ENCODE measurements at regions not wholly inside any gene's neighbourhood (a gene's known extent, or its start where the extent isn't known, plus 50 kb on each side); places are given as distances from the start of the nearest gene placed in this dataset.

GRCh38 chr11:70883323-70883940 is 368.9 kb downstream of the SHANK2 start:
- Histone ChIP-seq H3K23ac (ENCODE audit: low read depth, low read length, poor library complexity) (peak overlapping the region; percentile 8), H3K4me3 (ENCODE audit: low read length in 2 of 2) (no peak overlapping the region), H2BK12ac (ENCODE audit: low read length) (peak overlapping the region; percentile 86), H2BK5ac (ENCODE audit: low read length) (peak overlapping the region; percentile 62), H3K27me3 (ENCODE audit: control insufficient read depth in 3 of 3, insufficient read depth in 3 of 3, low read depth in 1 of 3, low read length in 3 of 3) (no peaks in the 10 kb centered on the region), H3K4me2 (ENCODE audit: insufficient read depth, low read length, poor library complexity, severe bottlenecking) (no peak overlapping the region), H3K18ac (ENCODE audit: low read length) (peak overlapping the region; percentile 65), H4K8ac (ENCODE audit: low read depth, low read length) (no peak overlapping the region), H3K27ac (replicated peaks; ENCODE audit: low read length) (no peak overlapping the region), H3K9ac (ENCODE audit: low read depth, low read length, poor library complexity) (peak overlapping the region; percentile 9), H3K4ac (ENCODE audit: low read length) (no peak overlapping the region), H2AFZ (ENCODE audit: low read length) (no peak overlapping the region), H4K91ac (ENCODE audit: low read depth, low read length, poor library complexity) (no peak overlapping the region), H3K79me1 (ENCODE audit: low read depth, low read length) (peaks cover 2% of the 10 kb centered on the region), H3K9me3 (replicated peaks in 1 of 2; ENCODE audit: control insufficient read depth in 2 of 2, insufficient read depth in 1 of 2, low read depth in 1 of 2, low read length in 2 of 2) (peaks cover 0 to 3% of the 10 kb centered on the region in 2 donors), H3K36me3 (replicated peaks in 1 of 2; ENCODE audit: control insufficient read depth in 2 of 2, insufficient read depth in 2 of 2, low read length in 2 of 2) (no peaks in the 10 kb centered on the region), H2BK15ac (ENCODE audit: low read length) (peak overlapping the region; percentile 99), H2AK5ac (ENCODE audit: low read depth, low read length) (peak overlapping the region; percentile 87), H3K4me1 (ENCODE audit: control insufficient read depth in 2 of 2, insufficient read depth in 1 of 2, low read depth in 1 of 2, low read length in 2 of 2) (peaks cover 26 to 29% of the 10 kb centered on the region in 2 donors), H3K14ac (ENCODE audit: low read length) (no peak overlapping the region), H2BK120ac (ENCODE audit: low read depth, low read length) (peak overlapping the region; percentile 44)
- no CpG with 5 or more reads among the region's 11 CpGs for WGBS, 2 donors (ENCODE audit: extremely low coverage in 2 of 2, insufficient read length in 2 of 2, insufficient replicate concordance in 1 of 2)
- no peak for DNase-seq (ENCODE audit: low spot score)

GRCh38 chr11:70883973-70884623 is 368.3 kb downstream of the SHANK2 start:
- Histone ChIP-seq H2BK5ac (ENCODE audit: low read length) (peak overlapping the region; percentile 62), H3K23ac (ENCODE audit: low read depth, low read length, poor library complexity) (peak overlapping the region; percentile 29), H3K4ac (ENCODE audit: low read length) (no peak overlapping the region), H2BK15ac (ENCODE audit: low read length) (peak overlapping the region; percentile 99), H3K4me1 (ENCODE audit: control insufficient read depth in 2 of 2, insufficient read depth in 1 of 2, low read depth in 1 of 2, low read length in 2 of 2) (peaks cover 26 to 29% of the 10 kb centered on the region in 2 donors), H3K4me2 (ENCODE audit: insufficient read depth, low read length, poor library complexity, severe bottlenecking) (no peak overlapping the region), H3K79me1 (ENCODE audit: low read depth, low read length) (peaks cover 2% of the 10 kb centered on the region), H4K91ac (ENCODE audit: low read depth, low read length, poor library complexity) (no peak overlapping the region), H3K36me3 (replicated peaks in 1 of 2; ENCODE audit: control insufficient read depth in 2 of 2, insufficient read depth in 2 of 2, low read length in 2 of 2) (no peaks in the 10 kb centered on the region), H3K27ac (replicated peaks; ENCODE audit: low read length) (no peak overlapping the region), H3K9ac (ENCODE audit: low read depth, low read length, poor library complexity) (no peak overlapping the region), H2AFZ (ENCODE audit: low read length) (no peak overlapping the region), H3K14ac (ENCODE audit: low read length) (no peak overlapping the region), H2BK120ac (ENCODE audit: low read depth, low read length) (peak overlapping the region; percentile 44), H2BK12ac (ENCODE audit: low read length) (no peak overlapping the region), H4K8ac (ENCODE audit: low read depth, low read length) (no peak overlapping the region), H2AK5ac (ENCODE audit: low read depth, low read length) (peak overlapping the region; percentile 60), H3K9me3 (replicated peaks in 1 of 2; ENCODE audit: control insufficient read depth in 2 of 2, insufficient read depth in 1 of 2, low read depth in 1 of 2, low read length in 2 of 2) (peaks cover 3 to 8% of the 10 kb centered on the region in 2 donors), H3K27me3 (ENCODE audit: control insufficient read depth in 3 of 3, insufficient read depth in 3 of 3, low read depth in 1 of 3, low read length in 3 of 3) (no peaks in the 10 kb centered on the region), H3K18ac (ENCODE audit: low read length) (peak overlapping the region; percentile 65), H3K4me3 (ENCODE audit: low read length in 2 of 2) (no peak overlapping the region)
- no peak for DNase-seq (ENCODE audit: low spot score)
- no CpG with 5 or more reads among the region's 12 CpGs for WGBS, 2 donors (ENCODE audit: extremely low coverage in 2 of 2, insufficient read length in 2 of 2, insufficient replicate concordance in 1 of 2)

GRCh38 chr11:70885281-70886231 is 366.8 kb downstream of the SHANK2 start:
- peak overlapping the region; percentile 49 for H3K18ac ChIP-seq (ENCODE audit: low read length)
- H3K36me3 ChIP-seq (replicated peaks in 1 of 2; ENCODE audit: control insufficient read depth in 2 of 2, insufficient read depth in 2 of 2, low read length in 2 of 2) = no peaks in the 10 kb centered on the region
- H3K9me3 ChIP-seq (replicated peaks in 1 of 2; ENCODE audit: control insufficient read depth in 2 of 2, insufficient read depth in 1 of 2, low read depth in 1 of 2, low read length in 2 of 2) = peaks cover 3 to 15% of the 10 kb centered on the region in 2 donors
- H3K4me3 ChIP-seq (ENCODE audit: low read length in 2 of 2) = no peak overlapping the region
- H3K4me1 ChIP-seq (ENCODE audit: control insufficient read depth in 2 of 2, insufficient read depth in 1 of 2, low read depth in 1 of 2, low read length in 2 of 2) = peaks cover 26 to 29% of the 10 kb centered on the region in 2 donors
- H3K23ac ChIP-seq (ENCODE audit: low read depth, low read length, poor library complexity) = no peak overlapping the region
- H2AK5ac ChIP-seq (ENCODE audit: low read depth, low read length) = peak overlapping the region; percentile 88
- WGBS, 2 donors (ENCODE audit: extremely low coverage in 2 of 2, insufficient read length in 2 of 2, insufficient replicate concordance in 1 of 2) = no CpG with 5 or more reads among the region's 42 CpGs
- H3K4me2 ChIP-seq (ENCODE audit: insufficient read depth, low read length, poor library complexity, severe bottlenecking) = no peak overlapping the region
- peak overlapping the region; percentile 56 for H4K91ac ChIP-seq (ENCODE audit: low read depth, low read length, poor library complexity)
- no peak overlapping the region for H3K27ac ChIP-seq (replicated peaks; ENCODE audit: low read length)
- H3K27me3 ChIP-seq (ENCODE audit: control insufficient read depth in 3 of 3, insufficient read depth in 3 of 3, low read depth in 1 of 3, low read length in 3 of 3) = no peaks in the 10 kb centered on the region
- H3K9ac ChIP-seq (ENCODE audit: low read depth, low read length, poor library complexity) = no peak overlapping the region
- H2BK15ac ChIP-seq (ENCODE audit: low read length) = peak overlapping the region; percentile 96
- H3K79me1 ChIP-seq (ENCODE audit: low read depth, low read length) = peaks cover 2% of the 10 kb centered on the region
- peak overlapping the region; percentile 42 for H2AFZ ChIP-seq (ENCODE audit: low read length)
- no peak overlapping the region for H4K8ac ChIP-seq (ENCODE audit: low read depth, low read length)
- DNase-seq (ENCODE audit: low spot score) = no peak
- H2BK120ac ChIP-seq (ENCODE audit: low read depth, low read length) = peak overlapping the region; percentile 37
- H3K4ac ChIP-seq (ENCODE audit: low read length) = peak overlapping the region; percentile 66
- no peak overlapping the region for H3K14ac ChIP-seq (ENCODE audit: low read length)
- no peak overlapping the region for H2BK5ac ChIP-seq (ENCODE audit: low read length)
- peak overlapping the region; percentile 91 for H2BK12ac ChIP-seq (ENCODE audit: low read length)
